ENCODE measurements at regions not wholly inside any gene's neighbourhood (a gene's known extent, or its start where the extent isn't known, plus 50 kb on each side); places are given as distances from the start of the nearest gene placed in this dataset.

GRCh38 chr4:138088449-138089208 is 153.5 kb downstream of the SLC7A11 start (continued):
- TF ChIP-seq USF1 (IDR thresholded peaks at IDR 0.05; ENCODE audit: borderline replicate concordance, extremely low read length, insufficient read depth, low read depth, low read length) (no peak), RUNX3 (IDR thresholded peaks at IDR 0.05; ENCODE audit: low read length) (no peak), PAX8 (IDR thresholded peaks at IDR 0.05) (no peak)

GRCh38 chr4:138087066-138087719 is 155.0 kb downstream of the SLC7A11 start:
- Histone ChIP-seq H3K36me3 (ENCODE audit: control insufficient read depth in 2 of 2, insufficient read depth in 2 of 2, low read length in 1 of 2) (no peaks in the 10 kb centered on the region), H3K27me3 (replicated peaks in 1 of 2; ENCODE audit: control insufficient read depth in 2 of 2, insufficient read depth in 2 of 2, low read length in 1 of 2) (no peaks in the 10 kb centered on the region), H4K20me1 (ENCODE audit: control insufficient read depth, insufficient read depth) (no peaks in the 10 kb centered on the region), H3K4me1 (ENCODE audit: control insufficient read depth, insufficient read depth, low read length) (no peaks in the 10 kb centered on the region), H2AFZ (ENCODE audit: control insufficient read depth, low read depth, low read length) (no peak overlapping the region), H3K27ac (ENCODE audit: control insufficient read depth, insufficient read depth) (no peak overlapping the region), H3K4me3 (no peak overlapping the region), H3K4me2 (ENCODE audit: control insufficient read depth, insufficient read depth) (no peak overlapping the region), H3K9me3 (replicated peaks; ENCODE audit: control insufficient read depth, insufficient read depth, low read length) (no peaks in the 10 kb centered on the region), H3K79me2 (ENCODE audit: control insufficient read depth, insufficient read depth, low read length) (no peaks in the 10 kb centered on the region), H3K9ac (ENCODE audit: control insufficient read depth, insufficient read depth, low read length) (no peak overlapping the region)
- no TSS peak for BruUV-seq (replicated peaks)
- FAIRE-seq (no peak), DNase-seq (ENCODE audit: low read depth, low spot score) (no peak), ATAC-seq (no peak)
- ChIA-PET RAD21 (ENCODE audit: unreplicated experiment) (interaction anchor here (0.7 kb wide), 1 partner anchor 97 kb away, joined by 3 read pairs; no protein-coding TSS in a partner anchor), SMC1A (ENCODE audit: uncharacterized antibody, unreplicated experiment) (interaction anchor here (0.9 to 1.2 kb wide), 2 partner anchors 17 to 51 kb away, joined by 3 read pairs; no protein-coding TSS in a partner anchor), CTCF (interaction anchor here (1.6 to 5.7 kb wide), 2 partner anchors 13 to 49 kb away, joined by 3 to 60 read pairs; no protein-coding TSS in a partner anchor), POLR2A (no interaction called here)
- WGBS (ENCODE audit: insufficient coverage, insufficient replicate concordance, low lambda C conversion rate, missing lambda C conversion rate): 39% methylated on average over 4 of the region's 4 CpGs
- intact Hi-C loops (cut with micrococcal nuclease; ENCODE audit: unreplicated experiment) (loop anchor here (10.0 kb wide), 2 partner anchors 352 to 962 kb away; no protein-coding TSS in a partner anchor), in situ Hi-C loops (cut with MboI) (no loop called here)
- TF ChIP-seq STAT1 (conservative IDR thresholded peaks at IDR 0.05) (no peak), NBN (IDR thresholded peaks at IDR 0.05) (no peak), USF1 (IDR thresholded peaks at IDR 0.05; ENCODE audit: borderline replicate concordance, extremely low read length, insufficient read depth, low read depth, low read length) (no peak), ZZZ3 (IDR thresholded peaks at IDR 0.05; ENCODE audit: control insufficient read depth, insufficient read length, low read depth) (no peak), LARP7 (IDR thresholded peaks at IDR 0.05) (no peak), ZSCAN29 (IDR thresholded peaks at IDR 0.05) (no peak), MEF2B (IDR thresholded peaks at IDR 0.05; ENCODE audit: partially characterized antibody, poor library complexity, severe bottlenecking) (no peak), USF2 (IDR thresholded peaks at IDR 0.05; ENCODE audit: borderline replicate concordance, low read depth, low read length) (no peak), HCFC1 (IDR thresholded peaks at IDR 0.05; ENCODE audit: low read length) (no peak), DPF2 (IDR thresholded peaks at IDR 0.05) (no peak), ESRRA (IDR thresholded peaks at IDR 0.05; ENCODE audit: low read length) (no peak), ATF3 (IDR thresholded peaks at IDR 0.05; ENCODE audit: borderline replicate concordance, extremely low read depth, low read depth, low read length) (no peak), SIN3A (IDR thresholded peaks at IDR 0.05; ENCODE audit: low read depth, low read length) (no peak), MTA2 (IDR thresholded peaks at IDR 0.05; ENCODE audit: low read depth) (no peak), BCL3 (IDR thresholded peaks at IDR 0.05; ENCODE audit: borderline replicate concordance, insufficient read depth, low read depth, low read length, poor library complexity, severe bottlenecking) (no peak)

Measured in GM12878 (cell line).